Transverse colon (tissue), 4 donors: ENCODE measurements at regions not wholly inside any gene's neighbourhood (a gene's known extent, or its start where the extent isn't known, plus 50 kb on each side); places are given as distances from the start of the nearest gene placed in this dataset.

ENCODE experiments used
- CTCF ChIP-seq, 5 experiments: fragments of 200-600 bp in 3 of 5; fragments of 450-650 bp in 2 of 5; sonication (generic) in 3 of 5; IDR thresholded peaks; 1 replicate in 2 of 5; 2 replicates in 3 of 5; pipeline ENCODE4 v1.5.1; 2016 to 2017; ENCODE audit warnings: antibody characterized with exemption in 5 of 5, inconsistent platforms in 3 of 5, mild to moderate bottlenecking in 2 of 5, moderate library complexity in 1 of 5
- EP300 ChIP-seq: sonication (generic); formaldehyde crosslinking; IDR thresholded peaks from one replicate; pipeline ENCODE4 v1.6.1; 2017; ENCODE audit warnings: antibody characterized with exemption, low read depth
- POLR2A ChIP-seq: fragments of 450-650 bp; IDR thresholded peaks from one replicate; pipeline ENCODE4 v1.6.1; 2016; ENCODE audit warnings: antibody characterized with exemption, mild to moderate bottlenecking, moderate library complexity
- POLR2AphosphoS5 ChIP-seq, 3 donors: sonication (generic); formaldehyde crosslinking; IDR thresholded peaks; one replicate each; pipeline ENCODE4 v1.6.1; 2016; ENCODE audit warnings: antibody characterized with exemption in 3 of 3

DNA sequence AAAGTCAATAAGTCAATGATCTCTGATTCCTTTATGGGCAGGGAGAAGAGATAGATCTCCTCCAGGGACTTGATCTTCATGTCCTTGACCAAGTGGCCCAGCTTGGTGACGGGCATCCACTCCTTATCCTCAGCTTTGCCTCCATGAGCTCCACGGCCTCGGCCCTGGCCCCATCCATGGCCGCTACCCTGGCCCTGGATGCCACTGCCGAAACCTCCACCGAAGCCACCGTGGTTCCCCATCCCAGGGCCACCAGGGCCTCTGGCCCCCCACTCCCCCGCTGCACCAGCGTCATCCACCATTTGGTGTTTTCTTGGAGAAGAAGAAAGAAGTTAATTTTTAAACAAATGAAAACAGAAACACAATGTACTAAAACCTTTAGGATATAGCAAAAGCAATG lies 518.1 kb downstream of the GRXCR1 start:
- TF ChIP-seq CTCF (IDR thresholded peaks at IDR 0.05) (no peak), EP300 (no peak), POLR2A (no peak), POLR2AphosphoS5 (IDR thresholded peaks at IDR 0.05) (no peak)
